ENCODE measurements at regions not wholly inside any gene's neighbourhood (a gene's known extent, or its start where the extent isn't known, plus 50 kb on each side); places are given as distances from the start of the nearest gene placed in this dataset.
"Not testable (repeated sequence)": the region's sequence is repeated elsewhere in the genome, so short reads cannot be mapped to it uniquely, and the experiment has no call there.

DNA sequence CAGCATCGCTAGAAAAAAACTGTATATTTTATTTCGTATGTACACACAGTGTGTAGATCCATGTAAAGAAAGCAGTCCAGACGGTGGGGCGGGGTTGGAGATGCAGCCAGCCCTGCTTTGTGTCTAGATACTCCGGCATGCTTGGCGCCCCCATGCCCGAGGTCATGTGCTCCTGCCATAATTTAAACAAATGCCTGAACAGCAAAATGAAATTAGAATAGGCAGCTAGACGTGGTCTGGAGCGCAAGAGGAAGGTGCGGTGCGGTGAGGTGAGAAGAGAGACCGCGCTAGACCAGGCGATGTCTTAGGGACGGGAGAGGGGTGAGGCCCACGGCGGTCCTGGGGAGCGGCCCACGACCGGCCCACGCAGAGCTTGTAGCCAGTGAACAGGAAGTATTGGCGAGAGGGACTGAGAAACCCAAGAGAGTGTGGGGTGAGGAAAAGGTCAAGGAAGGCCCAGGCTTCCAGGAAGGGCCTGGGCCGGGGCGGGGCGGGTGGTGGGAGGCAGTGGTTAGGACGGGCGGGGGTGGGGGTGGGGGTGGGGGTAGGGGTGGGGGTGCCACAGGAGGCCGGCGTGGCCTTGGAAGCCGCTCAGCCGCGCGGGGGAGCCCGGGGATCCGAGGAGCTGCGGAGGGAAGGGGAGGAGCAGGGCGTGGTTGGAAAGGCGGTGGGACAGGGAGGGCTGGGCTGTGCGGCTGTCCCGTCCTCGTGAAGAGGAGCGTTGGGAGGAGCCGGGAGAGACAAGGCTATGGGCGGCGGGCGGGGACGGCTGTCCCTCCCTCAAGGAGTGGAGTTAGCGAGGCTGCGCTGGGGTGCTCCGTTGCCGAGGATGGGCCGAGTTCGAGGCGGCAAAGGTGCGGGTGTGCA lies 254.7 kb upstream of the SGCG start:
- peak overlapping the region; percentile 47 for H3K4me3 ChIP-seq (ENCODE audit: low read length)
- TF ChIP-seq, protein P1, sequence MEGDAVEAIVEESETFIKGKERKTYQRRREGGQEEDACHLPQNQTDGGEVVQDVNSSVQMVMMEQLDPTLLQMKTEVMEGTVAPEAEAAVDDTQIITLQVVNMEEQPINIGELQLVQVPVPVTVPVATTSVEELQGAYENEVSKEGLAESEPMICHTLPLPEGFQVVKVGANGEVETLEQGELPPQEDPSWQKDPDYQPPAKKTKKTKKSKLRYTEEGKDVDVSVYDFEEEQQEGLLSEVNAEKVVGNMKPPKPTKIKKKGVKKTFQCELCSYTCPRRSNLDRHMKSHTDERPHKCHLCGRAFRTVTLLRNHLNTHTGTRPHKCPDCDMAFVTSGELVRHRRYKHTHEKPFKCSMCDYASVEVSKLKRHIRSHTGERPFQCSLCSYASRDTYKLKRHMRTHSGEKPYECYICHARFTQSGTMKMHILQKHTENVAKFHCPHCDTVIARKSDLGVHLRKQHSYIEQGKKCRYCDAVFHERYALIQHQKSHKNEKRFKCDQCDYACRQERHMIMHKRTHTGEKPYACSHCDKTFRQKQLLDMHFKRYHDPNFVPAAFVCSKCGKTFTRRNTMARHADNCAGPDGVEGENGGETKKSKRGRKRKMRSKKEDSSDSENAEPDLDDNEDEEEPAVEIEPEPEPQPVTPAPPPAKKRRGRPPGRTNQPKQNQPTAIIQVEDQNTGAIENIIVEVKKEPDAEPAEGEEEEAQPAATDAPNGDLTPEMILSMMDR (conservative IDR thresholded peaks at IDR 0.05; ENCODE audit: low read depth, low read length) = no peak
- DNase-seq (ENCODE audit: low read depth) = no peak

DNA sequence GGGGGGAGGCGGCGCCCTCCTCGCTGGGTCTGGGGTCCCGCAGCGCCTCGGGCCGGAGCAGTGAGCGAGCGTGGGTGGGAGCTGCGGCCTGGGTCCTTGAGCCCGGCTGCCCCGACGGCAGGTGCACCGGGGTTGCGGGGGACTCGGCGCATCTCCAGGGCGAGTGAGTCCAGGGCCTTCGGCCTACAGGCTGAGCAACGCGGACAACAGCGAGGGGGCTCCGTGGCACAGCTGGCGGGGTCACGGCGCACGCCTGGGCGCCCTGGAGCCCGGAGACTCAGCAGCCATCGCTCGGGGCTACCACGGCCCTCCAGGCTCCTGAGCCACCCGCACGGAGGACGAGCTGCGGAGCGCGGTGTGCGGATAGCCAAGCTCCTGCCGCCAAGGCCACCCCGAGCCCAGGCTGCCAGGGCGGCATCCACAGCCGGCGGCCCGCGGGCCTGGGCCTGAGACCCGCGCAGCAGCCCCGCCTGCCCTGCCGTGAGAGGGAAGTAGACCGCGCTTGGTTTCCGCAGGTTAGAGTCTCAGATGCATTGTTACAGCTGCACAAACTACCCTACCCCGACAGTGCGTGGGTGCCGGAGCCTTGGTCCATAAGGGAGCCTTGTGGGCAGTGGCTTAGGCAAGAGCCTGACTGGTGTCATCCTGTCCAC lies 253.9 kb upstream of the SGCG start:
- peak overlapping the region; percentile 47 for H3K4me3 ChIP-seq (ENCODE audit: low read length)
- TF ChIP-seq, protein P1 (conservative IDR thresholded peaks at IDR 0.05; ENCODE audit: low read depth, low read length) = no peak
- DNase-seq (ENCODE audit: low read depth) = no peak

DNA sequence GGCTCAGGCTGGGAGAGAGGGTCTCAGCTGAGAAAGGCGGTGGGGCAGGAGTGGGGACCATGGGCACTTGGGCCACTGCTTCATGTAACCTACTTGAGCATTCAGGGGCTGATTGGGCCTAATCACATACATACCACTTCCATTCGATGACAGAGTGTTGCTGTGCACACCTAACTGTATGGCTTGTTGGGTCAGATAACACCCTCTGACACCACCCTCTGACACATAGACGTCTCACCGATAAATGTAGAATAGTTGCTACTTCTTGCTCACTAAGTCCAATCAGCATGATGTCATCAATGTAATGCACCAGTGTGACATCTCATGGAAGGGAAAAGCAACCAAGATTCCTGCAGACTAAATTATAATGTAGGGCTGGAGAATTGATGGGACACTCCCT lies 252.9 kb upstream of the SGCG start:
- not testable (repeated sequence) for H3K4me3 ChIP-seq (ENCODE audit: low read length); DNase-seq (ENCODE audit: low read depth)

DNA sequence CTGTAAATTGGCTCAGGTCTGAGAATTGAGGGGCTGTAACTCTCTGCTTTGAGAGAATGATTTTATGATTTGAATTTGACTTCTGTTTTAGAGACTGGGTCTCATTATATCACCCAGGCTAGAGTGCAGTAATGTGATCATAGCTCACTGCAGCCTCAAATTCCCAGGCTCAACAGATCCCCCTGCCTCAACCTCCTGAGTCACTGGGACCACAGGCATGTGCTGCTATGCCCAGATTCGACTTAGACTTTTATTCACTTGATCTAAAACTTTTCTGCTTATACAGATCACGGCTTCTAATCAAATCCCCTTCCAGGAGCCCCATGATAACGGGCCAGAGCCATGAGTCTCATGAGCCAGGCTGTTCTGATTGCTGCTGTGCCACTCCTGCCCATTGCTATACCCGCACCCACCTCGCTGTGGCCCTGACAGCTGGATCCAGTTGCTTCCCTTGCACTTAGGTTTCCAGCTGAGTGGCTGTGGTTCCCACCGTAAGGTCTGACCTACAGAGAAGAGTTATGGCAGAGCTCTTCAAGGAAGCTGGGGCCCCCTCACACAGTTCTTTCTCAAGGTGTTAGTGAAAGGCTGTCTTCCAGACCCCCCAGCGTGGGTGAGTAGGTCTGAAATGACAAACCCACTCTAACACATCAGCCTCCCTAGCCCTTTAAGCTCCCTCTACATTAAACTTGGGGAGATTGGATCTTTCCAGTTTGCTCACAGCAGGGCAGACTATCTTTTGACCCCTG lies 251.2 kb upstream of the SGCG start:
- DNase-seq (ENCODE audit: low read depth) = no peak
- no peak overlapping the region for H3K4me3 ChIP-seq (ENCODE audit: low read length)
- TF ChIP-seq, protein P1 (conservative IDR thresholded peaks at IDR 0.05; ENCODE audit: low read depth, low read length) = no peak

DNA sequence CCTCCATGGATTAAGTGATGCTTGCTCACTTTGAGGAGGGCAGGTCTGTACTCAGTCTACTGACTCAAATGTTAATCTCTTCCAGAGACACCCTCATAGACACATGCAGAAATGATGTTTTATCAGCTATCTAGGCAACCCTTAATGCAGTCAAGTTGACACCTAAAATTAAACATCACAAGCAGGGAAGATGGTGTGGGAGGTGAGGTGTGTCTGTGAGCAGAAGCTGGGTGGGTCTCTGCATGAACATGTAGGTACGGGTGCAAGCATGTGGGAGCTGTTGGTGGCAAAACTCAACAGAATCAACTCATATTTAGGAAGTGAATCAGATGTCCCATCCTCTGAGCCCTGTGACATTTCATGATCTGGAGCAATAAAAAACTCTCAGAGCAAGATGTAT lies 249.2 kb upstream of the SGCG start:
- no peak overlapping the region for H3K4me3 ChIP-seq (ENCODE audit: low read length)
- no peak for DNase-seq (ENCODE audit: low read depth)
- TF ChIP-seq, protein P1 (conservative IDR thresholded peaks at IDR 0.05; ENCODE audit: low read depth, low read length) = no peak

DNA sequence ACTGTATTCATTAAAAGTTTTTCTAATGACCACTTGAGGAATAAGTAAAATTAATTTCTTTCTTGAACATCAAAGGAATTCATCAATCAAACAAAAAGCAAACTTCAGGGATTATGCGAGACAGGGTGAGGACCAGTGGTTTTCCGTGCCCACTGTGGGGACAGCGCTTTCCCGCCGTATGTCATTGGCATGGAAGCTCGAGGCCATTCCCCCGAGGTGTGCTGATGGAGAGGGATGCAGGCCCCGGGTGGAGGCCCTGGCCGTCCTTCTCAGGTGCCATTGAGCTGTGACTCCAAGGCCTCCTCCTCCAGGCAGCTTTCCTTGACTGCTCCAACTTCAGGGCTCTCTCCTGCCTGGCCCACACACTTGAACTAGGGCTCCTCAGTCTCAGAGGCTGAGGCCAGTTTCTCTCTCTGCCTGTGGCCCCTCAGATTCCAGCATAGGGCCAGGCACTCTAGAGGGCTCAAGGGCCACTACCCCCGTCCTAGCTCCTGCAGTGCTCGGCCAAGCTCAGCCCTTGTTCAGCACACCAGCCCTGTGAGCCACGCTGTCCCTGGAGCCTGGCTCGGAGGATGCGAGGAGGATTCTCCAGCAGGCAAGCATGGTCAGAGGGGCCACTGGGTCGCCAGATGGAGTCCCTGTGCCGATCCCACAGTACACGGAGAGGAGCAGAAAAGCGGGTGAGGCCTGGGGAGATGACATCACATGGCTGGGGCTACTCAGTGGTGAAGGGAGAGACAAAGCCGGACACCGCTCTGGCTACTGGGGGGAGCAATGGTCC lies 248.0 kb upstream of the SGCG start:
- H3K4me3 ChIP-seq (ENCODE audit: low read length); DNase-seq (ENCODE audit: low read depth): not testable (repeated sequence)

DNA sequence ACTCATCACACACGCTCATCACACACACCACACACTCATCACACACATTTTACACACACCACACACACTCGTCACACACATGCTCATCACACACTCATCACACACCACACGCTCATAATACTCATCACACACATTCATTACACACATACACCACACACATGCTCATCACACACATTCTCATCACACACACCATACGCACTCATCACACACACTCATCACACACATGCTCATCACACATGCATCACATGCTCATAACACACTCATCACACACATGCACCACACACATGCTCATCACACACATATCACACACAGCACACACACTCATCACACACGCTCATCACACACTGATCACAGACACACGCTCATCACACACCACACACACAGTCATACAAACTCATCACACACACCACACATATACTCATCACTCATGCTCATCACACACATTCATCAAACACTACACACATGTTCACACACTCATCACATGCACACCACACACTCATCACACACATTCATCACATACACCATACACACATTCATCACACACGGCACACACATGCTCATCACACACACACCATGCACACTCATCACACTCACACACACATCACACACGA lies 247.1 kb upstream of the SGCG start:
- TF ChIP-seq, protein P1 (conservative IDR thresholded peaks at IDR 0.05; ENCODE audit: low read depth, low read length) = no peak
- no peak overlapping the region for H3K4me3 ChIP-seq (ENCODE audit: low read length)
- no peak for DNase-seq (ENCODE audit: low read depth)

Data from retinal pigment epithelial cell (primary cell).